AML-193 (cell line): ENCODE measurements at regions not wholly inside any gene's neighbourhood (a gene's known extent, or its start where the extent isn't known, plus 50 kb on each side); places are given as distances from the start of the nearest gene placed in this dataset.
"Not testable (repeated sequence)": the region's sequence is repeated elsewhere in the genome, so short reads cannot be mapped to it uniquely, and the experiment has no call there.

Source experiments
- DNase-seq, 2 experiments: peaks; one replicate each; lab custom pipeline; 2025; lab: John Stamatoyannopoulos, UW

DNA sequence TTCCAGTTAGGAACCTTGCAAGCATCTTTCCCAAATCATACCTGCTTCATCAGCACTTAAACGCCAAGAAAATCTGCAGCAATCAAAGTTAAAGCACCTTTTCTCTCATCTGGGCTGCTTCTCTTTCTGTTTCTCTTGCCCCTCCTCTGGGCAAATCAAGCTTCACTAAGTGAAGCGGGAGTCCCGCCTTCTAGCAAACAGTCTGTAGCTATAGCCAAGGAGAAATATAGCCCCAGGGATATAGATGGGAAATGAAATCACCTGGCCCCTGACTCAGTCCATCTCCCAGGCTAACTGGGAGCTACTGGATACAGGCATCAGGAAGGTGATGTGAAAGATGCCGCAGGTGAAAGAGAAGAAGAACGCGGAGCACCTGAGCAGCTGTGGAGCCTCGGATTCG lies 481.9 kb downstream of the C6orf118 start:
- DNase-seq = no peak

DNA sequence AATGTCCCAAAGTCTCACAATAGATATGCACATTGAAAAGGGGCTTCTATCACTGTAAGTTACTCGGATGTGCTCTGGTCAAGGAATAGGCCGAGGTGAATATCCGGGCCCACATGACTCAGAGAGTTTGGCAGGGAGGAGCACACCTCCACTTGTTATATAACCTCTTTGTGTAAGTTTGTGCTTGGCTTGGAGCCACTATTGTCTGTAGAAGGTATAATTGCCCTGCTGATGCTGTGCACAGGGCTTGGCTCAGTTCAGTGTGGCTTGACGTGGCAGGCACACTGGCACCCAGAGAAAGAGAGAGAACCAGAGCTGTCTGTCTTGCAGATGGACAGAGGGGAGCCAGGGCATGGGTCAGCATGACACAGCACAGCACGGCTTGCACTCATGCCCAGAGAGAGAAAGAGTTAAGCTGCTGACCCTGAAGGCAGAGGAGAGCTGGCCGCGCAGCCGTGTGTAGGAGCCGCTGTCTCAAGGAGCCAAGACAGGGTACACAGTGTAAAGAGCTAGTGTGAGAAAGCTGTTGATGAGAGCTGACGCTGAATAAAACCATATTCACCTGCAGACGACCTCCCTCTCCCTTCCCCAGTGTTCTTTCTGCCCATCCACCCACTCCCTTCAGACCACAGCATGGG lies 482.5 kb downstream of the C6orf118 start:
- DNase-seq = no peak

DNA sequence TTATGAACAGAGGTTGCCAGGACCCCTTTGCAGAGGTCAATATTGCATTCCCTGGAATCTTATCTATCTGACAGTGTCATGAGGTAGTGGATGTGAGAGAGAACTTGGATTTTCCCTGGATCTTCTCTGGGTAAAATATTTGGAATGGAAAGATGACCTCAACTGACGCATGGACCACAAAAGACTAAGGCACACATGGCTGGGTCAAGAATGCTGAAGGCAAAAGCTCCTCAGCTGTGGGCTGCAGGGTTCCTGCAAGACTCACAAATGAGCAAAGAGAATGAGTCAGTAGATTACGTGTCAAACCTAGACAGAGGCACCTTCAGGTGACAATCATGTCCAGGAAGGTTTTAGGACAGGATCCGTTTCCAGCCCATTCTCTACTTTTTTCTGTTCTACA lies 484.0 kb downstream of the C6orf118 start:
- DNase-seq = no peak

DNA sequence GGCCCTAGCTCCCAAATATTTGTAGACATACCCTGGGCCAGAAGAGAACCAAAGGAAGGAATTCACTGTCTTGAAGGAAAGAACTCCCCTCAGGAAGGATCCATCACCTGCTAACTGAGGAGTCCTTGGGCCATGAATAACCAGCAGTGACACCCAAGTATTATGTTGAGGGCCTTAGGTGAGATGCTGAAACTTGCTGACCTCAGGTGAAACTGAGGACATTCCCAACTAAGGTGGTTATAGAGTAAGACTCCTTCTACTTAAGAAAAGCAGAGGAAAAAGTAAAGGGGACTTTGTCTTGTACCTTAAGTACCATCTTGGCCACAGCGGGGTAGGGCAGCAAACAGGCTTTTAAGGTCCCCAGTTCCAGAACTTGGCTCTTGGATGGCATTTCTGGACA lies 491.7 kb downstream of the C6orf118 start:
- DNase-seq = no peak

DNA sequence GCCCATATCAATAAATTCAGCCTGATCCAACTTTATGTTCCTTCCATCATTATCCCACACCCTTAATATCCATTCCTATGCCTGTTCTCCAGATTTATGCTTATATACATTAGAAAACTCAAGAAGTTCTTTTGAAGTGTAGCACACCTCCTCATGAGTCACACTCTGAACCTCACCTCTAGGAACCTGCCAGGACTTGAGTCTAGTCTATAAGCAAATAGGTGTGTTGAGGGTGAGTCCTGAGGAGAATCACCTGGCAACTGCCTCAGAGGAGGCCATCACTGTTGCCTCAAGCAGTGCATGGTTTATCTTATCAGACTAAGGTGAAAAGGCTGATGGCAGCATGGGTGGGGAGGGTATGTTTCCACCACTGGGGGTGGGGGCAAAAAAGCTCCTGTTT lies 496.7 kb downstream of the C6orf118 start:
- no peak for DNase-seq

DNA sequence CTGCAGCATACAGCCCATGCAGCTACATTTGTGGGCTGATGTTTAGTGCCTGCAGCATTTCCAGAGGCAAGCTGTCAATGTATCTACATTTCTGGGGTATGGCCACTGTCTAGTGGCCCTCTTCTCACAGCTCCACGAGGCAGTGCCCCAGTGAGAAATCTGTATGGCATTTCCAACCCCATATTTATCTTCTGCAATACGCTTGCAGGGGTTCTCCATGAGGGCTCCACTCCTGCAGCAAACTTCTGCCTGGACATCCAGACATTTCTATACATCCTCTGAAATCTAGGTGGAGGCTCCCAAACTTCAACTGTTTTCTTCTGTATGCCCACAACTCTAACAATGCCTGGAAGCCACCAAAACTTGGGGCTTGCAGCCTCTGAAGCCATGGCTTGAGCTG lies 502.3 kb downstream of the C6orf118 start:
- DNase-seq = no peak

DNA sequence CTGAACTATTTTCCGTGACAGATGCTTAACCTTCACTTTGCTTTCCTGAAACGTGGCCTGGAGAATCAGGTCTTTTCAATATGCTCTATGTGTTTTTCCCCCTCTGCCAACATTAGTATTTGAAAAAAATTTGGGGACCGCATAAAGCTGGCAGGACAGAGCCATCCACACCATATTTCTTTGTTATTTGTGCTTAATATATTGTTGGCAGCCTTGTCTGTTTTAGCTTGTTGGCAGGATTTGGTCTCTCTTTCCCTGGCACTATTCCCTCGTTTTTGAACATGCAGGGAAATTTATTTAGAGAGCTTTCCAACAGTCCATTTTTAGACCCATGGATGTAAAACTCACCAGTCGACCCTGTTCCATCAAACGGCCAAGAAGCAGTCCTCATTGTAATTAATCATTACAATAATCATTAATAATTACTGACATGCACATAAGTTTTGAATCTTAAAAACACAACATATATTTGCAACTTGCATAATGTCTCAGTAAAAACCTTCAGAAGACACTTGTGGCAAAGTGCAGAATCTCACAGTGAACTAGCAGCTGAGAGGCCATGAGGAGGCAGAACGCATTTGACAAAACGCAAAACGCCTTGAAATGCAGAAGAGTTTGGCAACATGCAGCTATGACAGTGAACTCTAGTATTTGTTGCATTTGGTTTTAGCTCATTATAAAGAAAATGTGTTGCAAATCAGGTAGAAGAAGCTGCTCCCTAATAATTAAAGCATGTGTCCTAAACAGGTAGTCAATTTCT lies 514.2 kb downstream of the C6orf118 start:
- no peak for DNase-seq

DNA sequence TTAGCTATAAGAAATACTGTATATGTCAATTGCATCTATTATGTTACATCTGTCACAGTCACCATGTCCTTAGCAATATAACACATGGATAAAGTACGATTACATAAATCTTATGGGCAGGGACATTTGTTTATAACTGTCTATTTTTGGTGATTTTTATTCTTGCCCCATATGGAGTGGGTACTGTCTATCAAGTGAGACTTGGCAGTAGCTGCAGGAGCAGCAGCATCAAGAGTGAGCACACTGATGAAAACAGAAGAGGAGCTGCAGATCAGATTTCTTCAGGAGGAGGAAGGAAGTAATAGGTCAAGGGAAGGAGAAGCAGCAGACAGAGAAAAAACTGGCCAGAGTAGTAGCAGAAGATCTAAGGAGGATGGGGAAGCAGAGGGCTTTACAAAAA lies 516.7 kb downstream of the C6orf118 start:
- DNase-seq = no peak

DNA sequence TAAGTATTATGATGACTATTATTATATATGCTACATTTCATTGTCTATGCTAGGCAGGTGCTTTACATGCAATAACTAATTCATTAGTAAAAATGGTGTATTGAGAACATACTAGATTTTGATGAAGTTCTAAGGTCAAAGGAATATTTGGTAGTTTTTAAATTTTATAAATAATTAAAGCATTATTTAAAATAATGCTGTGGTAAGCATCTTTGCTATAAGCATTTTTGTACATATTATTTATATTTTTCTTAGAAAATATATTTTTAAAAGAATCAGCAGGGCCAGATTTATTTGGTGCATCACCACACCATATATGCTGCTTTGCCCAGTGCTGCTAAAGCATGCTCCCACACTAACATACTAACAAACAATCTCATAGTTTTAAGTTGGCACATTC lies 517.9 kb downstream of the C6orf118 start:
- no peak for DNase-seq

DNA sequence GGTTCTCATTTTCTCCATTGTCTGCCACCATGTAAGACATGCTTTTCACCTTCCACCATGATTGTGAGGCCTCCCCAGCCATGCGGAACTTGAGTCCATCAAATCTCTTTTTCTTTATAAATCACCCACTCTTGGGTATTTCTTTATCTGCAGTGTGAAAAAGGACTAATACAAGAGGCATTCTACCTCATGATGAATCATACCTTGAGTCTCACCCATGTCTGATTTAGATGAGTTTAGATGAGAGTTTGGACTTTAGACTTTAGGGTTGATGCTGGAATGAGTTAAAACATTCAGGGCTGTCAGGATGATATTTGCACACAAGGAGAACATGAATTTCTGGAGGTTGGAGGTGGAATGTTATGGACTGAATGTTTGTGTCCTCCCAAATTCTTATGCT lies 545.6 kb downstream of the C6orf118 start:
- no peak for DNase-seq

DNA sequence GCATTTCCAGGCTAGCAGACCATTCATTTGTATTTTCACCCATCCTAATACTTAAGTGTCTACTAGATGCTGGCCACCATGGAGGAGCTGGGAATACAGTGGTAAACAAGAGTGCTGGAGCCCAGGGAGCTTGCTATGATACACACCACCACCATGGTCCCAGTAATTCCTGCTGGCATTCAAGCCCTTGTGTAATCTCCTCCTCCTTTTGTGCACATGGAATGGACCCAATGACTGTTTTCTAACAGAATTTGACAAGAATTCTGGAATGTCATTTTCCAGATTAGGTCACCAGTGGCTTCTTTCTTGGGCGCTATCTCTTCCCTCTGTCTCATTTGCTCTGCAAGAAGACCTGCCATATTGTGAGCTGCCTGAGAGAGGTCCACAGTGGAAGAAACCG lies 552.0 kb downstream of the C6orf118 start:
- DNase-seq = no peak

DNA sequence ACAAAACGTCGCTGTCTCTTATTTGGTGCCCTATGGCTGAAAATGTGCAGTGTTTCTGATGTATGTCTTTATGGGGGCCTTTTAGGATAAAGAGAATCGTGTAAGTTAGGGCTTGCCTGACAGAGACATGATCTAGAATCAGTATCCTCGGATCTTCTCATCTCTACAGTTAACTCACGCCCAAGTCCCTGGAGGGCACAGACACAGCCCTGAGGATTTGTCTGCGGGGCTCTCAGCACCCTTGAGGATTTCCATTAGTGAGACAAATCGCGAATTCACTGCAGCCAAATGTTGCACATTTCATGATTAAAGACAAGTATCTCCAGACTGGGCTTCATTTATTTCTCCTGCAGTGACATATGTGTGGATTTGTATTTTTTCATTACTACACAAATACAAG lies 552.7 kb downstream of the C6orf118 start:
- no peak for DNase-seq

DNA sequence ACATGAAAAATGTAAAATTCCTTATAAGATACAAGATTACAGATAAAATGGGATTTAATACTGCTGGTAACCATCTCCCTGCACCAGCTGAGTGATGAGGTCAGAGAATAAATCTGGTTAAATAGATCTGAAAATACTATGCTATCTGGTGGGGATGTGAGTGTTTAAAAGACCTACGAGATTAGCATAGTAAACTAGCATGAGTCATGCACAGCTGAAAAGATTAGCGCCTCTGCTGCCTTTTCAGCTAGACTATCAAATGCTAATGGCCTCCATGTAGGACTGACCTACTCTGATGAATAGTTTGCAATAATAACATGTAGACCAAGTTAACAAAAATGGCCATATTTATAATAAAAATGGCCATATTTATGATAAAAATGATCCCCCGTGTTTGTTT lies 553.3 kb downstream of the C6orf118 start:
- DNase-seq = no peak

DNA sequence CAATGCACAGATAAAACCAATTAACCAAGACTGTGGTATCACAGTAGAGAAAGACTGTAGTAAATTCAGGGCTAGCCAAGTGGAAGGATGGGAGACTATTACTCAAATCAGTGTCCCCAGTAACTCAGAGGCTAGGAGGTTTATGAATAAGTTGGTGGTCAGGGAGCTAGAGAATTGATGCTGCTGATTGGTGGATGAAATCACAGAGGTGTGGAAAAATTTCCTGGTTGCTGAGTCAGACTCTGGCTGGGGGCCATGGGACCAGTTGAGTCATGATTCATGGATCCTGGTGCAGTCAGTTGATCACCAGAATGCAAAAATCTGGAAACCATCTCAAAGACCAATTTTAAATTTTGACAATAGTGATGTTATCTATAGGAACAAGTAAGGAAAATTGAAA lies 555.9 kb downstream of the C6orf118 start:
- no peak for DNase-seq

DNA sequence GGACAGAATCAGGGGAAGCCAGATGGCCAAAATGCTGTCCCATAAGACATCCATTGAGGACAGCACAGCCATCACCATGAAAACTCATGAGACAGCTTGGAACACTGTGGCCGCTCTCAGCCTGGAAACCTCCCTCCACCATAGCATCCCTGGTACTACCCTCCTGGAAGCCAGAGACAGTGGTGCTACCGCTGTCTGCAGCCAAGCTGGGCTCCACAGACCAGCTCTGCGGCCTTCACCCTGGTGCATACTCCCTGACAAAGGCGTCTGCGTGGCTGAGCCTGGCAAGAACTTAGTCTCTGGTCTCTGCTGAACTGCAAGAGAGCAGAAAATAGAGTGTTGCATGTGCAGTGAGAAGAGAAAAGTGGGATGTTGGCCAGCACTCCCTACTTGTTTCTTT lies 558.0 kb downstream of the C6orf118 start:
- DNase-seq = no peak

DNA sequence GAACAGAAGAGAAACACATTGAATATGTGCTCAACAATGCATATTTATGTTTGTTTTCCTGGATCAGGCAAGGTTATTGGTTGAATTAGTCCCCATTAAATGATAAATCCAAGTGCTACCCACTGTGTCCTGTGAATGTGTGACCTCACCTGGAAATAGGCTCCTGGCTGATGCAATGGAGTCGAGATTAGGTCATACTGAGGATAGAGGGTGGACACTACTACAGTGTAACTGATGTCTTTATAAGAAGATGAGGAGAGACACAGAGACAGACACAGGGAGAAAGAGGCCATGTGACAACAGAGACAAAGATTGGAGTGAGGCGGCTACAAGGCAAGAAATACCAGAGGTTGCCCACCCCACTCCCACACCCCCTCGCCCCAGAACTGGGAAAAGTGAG lies 559.3 kb downstream of the C6orf118 start:
- no peak for DNase-seq

DNA sequence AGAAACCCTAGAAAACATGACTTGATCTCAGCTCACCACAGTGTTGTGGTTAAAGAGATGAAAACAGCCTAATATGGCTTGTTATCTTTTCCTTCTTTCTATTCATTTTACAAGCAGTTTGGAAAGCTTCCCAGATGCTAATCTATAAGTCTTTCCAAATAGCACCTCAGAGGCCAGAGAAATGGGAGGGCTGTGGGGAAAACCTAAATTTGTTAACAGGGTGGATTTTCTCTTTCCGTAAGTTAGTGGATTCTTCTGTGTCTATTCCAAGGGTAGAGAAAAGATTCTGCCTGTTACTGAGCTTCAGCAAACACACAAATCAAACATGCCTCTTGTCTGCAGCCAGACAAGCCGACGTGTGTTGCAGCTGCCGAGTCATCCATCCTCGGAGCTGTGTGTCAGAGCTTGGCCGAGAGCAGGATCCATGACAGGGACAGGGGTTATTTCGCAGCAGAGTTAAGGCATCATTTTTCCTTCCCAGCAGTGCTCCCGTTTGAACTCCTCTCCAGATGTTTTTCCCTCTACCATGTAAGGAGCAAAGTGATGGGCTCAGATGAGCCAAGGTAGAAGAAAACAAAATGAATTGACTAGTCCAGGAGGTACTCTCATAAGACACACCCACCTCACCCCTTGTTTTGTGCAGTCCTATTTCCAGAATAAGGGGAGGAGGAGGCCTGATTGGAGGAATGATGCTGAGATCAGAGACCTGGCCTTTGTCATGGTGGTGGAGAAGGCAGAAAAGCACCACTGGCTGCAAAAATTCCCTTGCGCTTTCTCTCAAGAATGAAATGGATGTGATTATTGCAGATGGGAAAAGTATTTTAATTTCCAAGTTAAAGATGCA lies 560.0 kb downstream of the C6orf118 start:
- DNase-seq = no peak

DNA sequence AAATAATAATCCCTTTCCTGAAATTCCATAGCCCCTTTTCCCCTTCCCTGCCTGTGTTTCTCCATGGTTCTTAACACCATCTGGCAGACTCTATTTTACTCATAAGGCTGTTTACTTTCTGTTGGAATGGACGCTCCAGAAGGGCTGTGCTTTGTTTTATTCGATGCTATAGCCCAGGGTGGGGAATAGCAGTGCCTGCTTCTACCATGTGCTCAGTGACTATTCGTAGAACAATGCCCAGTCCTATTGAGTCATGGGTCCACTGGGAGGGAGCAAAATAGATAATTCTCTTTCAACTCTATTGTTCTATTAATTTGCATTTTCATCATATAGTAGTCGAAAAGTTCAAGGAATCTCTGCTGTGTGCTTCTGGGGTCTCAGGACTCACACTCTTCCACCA lies 565.1 kb downstream of the C6orf118 start:
- no peak for DNase-seq

DNA sequence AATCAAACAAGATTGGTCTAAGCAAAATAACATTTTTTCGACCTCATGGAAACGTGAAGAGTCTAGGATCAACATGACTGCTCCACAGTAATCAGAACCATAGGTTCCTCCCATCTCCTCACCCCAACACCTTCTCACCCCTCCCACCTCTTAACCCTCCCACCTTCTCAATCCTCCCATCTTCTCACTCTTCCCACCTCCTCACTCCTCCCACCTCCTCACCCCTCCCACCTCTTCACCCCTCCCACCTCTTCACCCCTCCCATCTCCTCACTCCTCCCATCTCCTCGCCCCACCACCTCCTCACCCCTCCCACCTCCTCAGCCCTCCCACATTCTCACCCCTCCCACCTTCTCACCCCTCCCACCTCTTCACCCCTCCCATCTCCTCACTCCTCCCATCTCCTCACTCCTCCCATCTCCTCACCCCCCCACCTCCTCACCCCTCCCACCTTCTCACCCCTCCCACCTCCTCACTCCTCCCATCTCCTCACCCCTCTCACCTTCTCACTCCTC lies 567.4 kb downstream of the C6orf118 start:
- no peak for DNase-seq

DNA sequence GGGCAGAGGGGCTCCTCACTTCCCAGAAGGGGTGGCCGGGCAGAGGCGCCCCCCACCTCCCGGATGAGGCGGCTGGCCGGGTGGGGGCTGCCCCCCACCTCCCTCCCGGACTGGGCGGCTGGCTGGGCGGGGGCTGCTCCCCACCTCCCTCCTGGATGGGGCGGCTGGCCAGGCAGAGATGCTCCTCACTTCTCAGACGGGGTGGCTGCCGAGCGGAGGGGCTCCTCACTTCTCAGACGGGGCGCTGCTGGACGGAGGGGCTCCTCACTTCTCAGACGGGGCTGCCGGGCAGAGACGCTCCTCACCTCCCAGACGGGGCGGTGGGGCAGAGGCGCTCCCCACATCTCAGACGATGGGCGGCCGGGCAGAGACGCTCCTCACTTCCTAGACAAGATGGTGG lies 573.3 kb downstream of the C6orf118 start:
- not testable (repeated sequence) for DNase-seq

DNA sequence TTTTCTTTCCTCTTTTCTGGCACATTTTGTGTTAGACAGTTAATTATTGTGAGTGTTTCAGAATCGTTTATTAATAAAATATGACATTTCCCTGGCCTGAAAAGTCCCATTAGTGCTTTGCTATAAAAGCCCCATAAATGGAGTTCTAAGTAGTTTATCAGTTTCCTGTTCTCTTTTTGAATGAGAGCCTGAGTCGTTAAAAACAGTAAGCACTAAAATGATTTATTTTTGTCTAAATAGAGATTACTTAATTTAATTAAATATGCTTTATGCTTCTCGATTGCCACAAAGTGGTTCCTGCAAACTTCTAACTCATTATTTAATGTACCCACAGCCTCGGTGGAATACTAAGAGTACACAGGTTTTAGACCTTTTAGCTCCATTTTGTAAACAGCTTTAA lies 577.9 kb downstream of the C6orf118 start:
- no peak for DNase-seq

DNA sequence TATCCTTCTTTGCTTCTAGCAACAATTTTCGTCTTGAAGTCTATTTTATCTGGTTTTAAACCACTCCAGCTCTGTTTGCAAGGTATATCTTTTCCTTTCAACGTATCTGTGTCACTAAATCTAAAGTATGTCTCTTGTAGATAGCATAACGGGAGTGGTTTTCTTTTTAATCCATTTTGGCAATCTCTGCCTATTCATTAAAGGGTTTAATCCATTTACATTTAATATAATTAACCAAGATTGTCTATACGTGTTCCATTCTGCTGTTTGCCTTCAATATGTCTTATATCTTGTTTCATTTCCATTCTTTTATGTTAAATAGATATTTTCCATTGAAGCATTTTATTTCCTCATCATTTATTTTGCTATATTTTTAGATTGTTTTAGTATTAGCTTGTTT lies 587.9 kb downstream of the C6orf118 start:
- DNase-seq = no peak

DNA sequence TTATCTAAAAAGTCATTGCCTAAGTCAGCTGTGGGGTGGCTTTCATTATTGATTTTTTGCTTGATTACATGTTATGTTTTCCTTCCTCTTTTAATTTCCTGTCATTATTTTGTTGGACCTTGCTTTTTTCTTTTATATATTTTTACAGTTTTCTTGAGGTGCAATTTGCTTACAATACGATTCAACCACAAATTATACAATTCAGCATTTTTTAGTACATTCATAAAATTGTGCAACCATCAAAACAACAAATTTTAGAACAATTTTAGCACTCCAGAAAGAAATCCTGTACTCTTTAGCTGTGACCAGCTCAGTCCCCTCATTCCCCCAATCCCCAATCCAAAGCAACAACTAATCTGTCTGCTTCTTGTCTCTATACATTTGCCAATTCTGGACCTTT lies 608.9 kb downstream of the C6orf118 start:
- DNase-seq = no peak
